OCI-LY3 (cell line): ENCODE measurements at regions not wholly inside any gene's neighbourhood (a gene's known extent, or its start where the extent isn't known, plus 50 kb on each side); places are given as distances from the start of the nearest gene placed in this dataset.

ENCODE experiments used
- H2AFZ ChIP-seq: fragments of 200-600, 300-600 bp; shearing (Covaris generic); 2 replicates; pipeline ENCODE4 v1.6.0; 2014; ENCODE audit warnings: antibody characterized with exemption, low read depth, low read length
- H3K27ac ChIP-seq: fragments of 200-600, 300-600 bp; sonication (generic); 2 replicates; pipeline ENCODE4 v1.5.1; 2014; ENCODE audit warnings: mild to moderate bottlenecking, low read length, moderate library complexity, mixed read lengths
- H3K27me3 ChIP-seq: fragments of 200-600, 300-600 bp; sonication (generic); 2 replicates; pipeline ENCODE4 v1.6.1; 2014; ENCODE audit warnings: low read depth, low read length, mixed read lengths
- H3K36me3 ChIP-seq: fragments of 200-600, 300-600 bp; sonication (generic); replicated peaks from 2 replicates; pipeline ENCODE3; 2014; ENCODE audit warnings: low read depth, low read length, mixed read lengths
- H3K4me1 ChIP-seq: fragments of 300-600, 200-600 bp; sonication (generic); 2 replicates; pipeline ENCODE4 v1.6.1; 2014; ENCODE audit warnings: low read length, mixed read lengths
- H3K4me2 ChIP-seq: fragments of 200-600, 300-600 bp; sonication (generic); 2 replicates; pipeline ENCODE4 v1.6.1; 2014; ENCODE audit warnings: low read length, mixed read lengths
- H3K4me3 ChIP-seq: fragments of 300-600, 200-600 bp; sonication (generic); 2 replicates; pipeline ENCODE4 v1.5.1; 2014; ENCODE audit warnings: antibody characterized with exemption, mild to moderate bottlenecking, low read length, moderate library complexity
- H3K79me2 ChIP-seq: fragments of 300-600, 200-600 bp; shearing (Covaris generic); 2 replicates; pipeline ENCODE4 v1.6.1; 2014; ENCODE audit warnings: mild to moderate bottlenecking, low read length, mixed read lengths
- H3K9ac ChIP-seq: fragments of 300-600, 200-600 bp; shearing (Covaris generic); 2 replicates; pipeline ENCODE4 v1.6.0; 2014; ENCODE audit warnings: mild to moderate bottlenecking, low read length, moderate library complexity
- H3K9me3 ChIP-seq: fragments of 200-600, 300-600 bp; shearing (Covaris generic); 2 replicates; pipeline ENCODE4 v1.6.1; 2014; ENCODE audit warnings: low read length, mixed read lengths; ENCODE audit not compliant: insufficient read depth
- H4K20me1 ChIP-seq: fragments of 200-600, 300-600 bp; sonication (generic); 2 replicates; pipeline ENCODE4 v1.6.1; 2016; ENCODE audit warnings: low read length, mixed read lengths; ENCODE audit not compliant: insufficient read depth
- CTCF ChIP-seq: fragments of 200-600, 300-600 bp; sonication (generic); IDR thresholded peaks from 2 replicates; pipeline ENCODE4 v1.5.1; 2014; ENCODE audit warnings: antibody characterized with exemption, low read length, low read depth
- EZH2phosphoT487 ChIP-seq: fragments of 200-600 bp; shearing (Covaris generic); IDR thresholded peaks from 2 replicates; pipeline ENCODE4 v1.6.1; 2018; ENCODE audit warnings: antibody characterized with exemption, mixed run types, low read depth

- H3K27ac ChIP-seq: no peak overlapping the region
- TF ChIP-seq EZH2phosphoT487: no peak
- TF ChIP-seq CTCF: no peak
- H3K27me3 ChIP-seq: no peaks in the 10 kb centered on the region
- no peaks in the 10 kb centered on the region for H3K9me3 ChIP-seq
- no peak overlapping the region for H3K4me2 ChIP-seq
- H3K79me2 ChIP-seq: no peaks in the 10 kb centered on the region
- H2AFZ ChIP-seq: no peak overlapping the region
- H4K20me1 ChIP-seq: no peaks in the 10 kb centered on the region
- no peaks in the 10 kb centered on the region for H3K4me1 ChIP-seq
- no peak overlapping the region for H3K9ac ChIP-seq
- no peaks in the 10 kb centered on the region for H3K36me3 ChIP-seq
- H3K4me3 ChIP-seq: no peak overlapping the region
Observed at GRCh38 chr15:36373550-36373949, 205.9 kb upstream of the CDIN1 start.

- H3K27ac ChIP-seq: no peak overlapping the region
- H3K4me1 ChIP-seq: no peaks in the 10 kb centered on the region
- no peaks in the 10 kb centered on the region for H3K36me3 ChIP-seq
- no peaks in the 10 kb centered on the region for H4K20me1 ChIP-seq
- no peak overlapping the region for H3K4me3 ChIP-seq
- no peak overlapping the region for H3K9ac ChIP-seq
- H3K79me2 ChIP-seq: no peaks in the 10 kb centered on the region
- H2AFZ ChIP-seq: no peak overlapping the region
- no peaks in the 10 kb centered on the region for H3K9me3 ChIP-seq
- TF ChIP-seq EZH2phosphoT487 (no peak), CTCF (no peak)
- no peaks in the 10 kb centered on the region for H3K27me3 ChIP-seq
- H3K4me2 ChIP-seq: no peak overlapping the region
Observed at GRCh38 chr15:36389107-36389506, 190.3 kb upstream of the CDIN1 start.

- Histone ChIP-seq H2AFZ (no peak overlapping the region), H3K79me2 (no peaks in the 10 kb centered on the region), H3K9me3 (no peaks in the 10 kb centered on the region), H3K9ac (no peak overlapping the region), H3K4me3 (no peak overlapping the region), H3K4me1 (no peaks in the 10 kb centered on the region), H4K20me1 (no peaks in the 10 kb centered on the region), H3K36me3 (no peaks in the 10 kb centered on the region), H3K27ac (no peak overlapping the region), H3K27me3 (no peaks in the 10 kb centered on the region), H3K4me2 (no peak overlapping the region)
- TF ChIP-seq EZH2phosphoT487 (no peak), CTCF (no peak)
Observed at GRCh38 chr15:36390491-36390890, 188.9 kb upstream of the CDIN1 start.

GRCh38 chr15:36392676-36393266 lies 186.7 kb upstream of the CDIN1 start:
- no peaks in the 10 kb centered on the region for H3K36me3 ChIP-seq
- H3K27me3 ChIP-seq: no peaks in the 10 kb centered on the region
- H2AFZ ChIP-seq: no peak overlapping the region
- H3K4me2 ChIP-seq: no peak overlapping the region
- no peaks in the 10 kb centered on the region for H3K9me3 ChIP-seq
- no peak overlapping the region for H3K4me3 ChIP-seq
- H3K79me2 ChIP-seq: no peaks in the 10 kb centered on the region
- no peaks in the 10 kb centered on the region for H3K4me1 ChIP-seq
- no peak overlapping the region for H3K9ac ChIP-seq
- TF ChIP-seq CTCF: no peak
- TF ChIP-seq EZH2phosphoT487: no peak
- no peaks in the 10 kb centered on the region for H4K20me1 ChIP-seq
- H3K27ac ChIP-seq: no peak overlapping the region
